ENCODE measurements at regions not wholly inside any gene's neighbourhood (a gene's known extent, or its start where the extent isn't known, plus 50 kb on each side); places are given as distances from the start of the nearest gene placed in this dataset.
"Not testable (repeated sequence)": the region's sequence is repeated elsewhere in the genome, so short reads cannot be mapped to it uniquely, and the experiment has no call there.

- DNase-seq (no peak), ATAC-seq (no peak)
- peaks cover 0 to 2% (median 0%) of the 10 kb centered on the region in 7 donors for H3K4me1 Mint-ChIP-seq
- H3K27ac Mint-ChIP-seq = peak overlapping the region in 1 of 9 donors; percentile 15
- H3K27me3 ChIP-seq (ENCODE audit: control insufficient read depth in 2 of 2, insufficient read depth in 2 of 2, low read length in 2 of 2) = no peaks in the 10 kb centered on the region
- H3K27me3 Mint-ChIP-seq = peaks cover 0 to 14% (median 0%) of the 10 kb centered on the region in 5 donors
- no peak overlapping the region for H3K27ac ChIP-seq (ENCODE audit: low read depth, low read length)
- H3K4me3 ChIP-seq (ENCODE audit: low read length) = no peak overlapping the region
- no peaks in the 10 kb centered on the region for H3K36me3 Mint-ChIP-seq
- H3K4me1 ChIP-seq (ENCODE audit: control insufficient read depth in 2 of 2, insufficient read depth in 2 of 2, low read length in 2 of 2) = no peaks in the 10 kb centered on the region
- ChIA-PET CTCF (no interaction called here), POLR2A (no interaction called here)
- no peak overlapping the region for H3K4me3 Mint-ChIP-seq
- H3K36me3 ChIP-seq (ENCODE audit: control insufficient read depth in 2 of 3, insufficient read depth in 3 of 3, low read length in 3 of 3) = no peaks in the 10 kb centered on the region
- no peaks in the 10 kb centered on the region for H3K9me3 ChIP-seq (ENCODE audit: control insufficient read depth in 2 of 3, low read length in 3 of 3)
- H3K9me3 Mint-ChIP-seq = peaks cover 0 to 8% (median 2%) of the 10 kb centered on the region in 11 donors
- intact Hi-C loops (cut with micrococcal nuclease) = no loop called here
Observed at GRCh38 chr2:239831861-239832489, 193.2 kb downstream of the NDUFA10 start.

GRCh38 chr2:239831001-239831731, 194.0 kb downstream of the NDUFA10 start:
- Mint-ChIP-seq H3K27ac (no peak overlapping the region), H3K4me3 (no peak overlapping the region), H3K9me3 (peaks cover 0 to 8% (median 0%) of the 10 kb centered on the region in 11 donors), H3K27me3 (peaks cover 0 to 12% (median 4%) of the 10 kb centered on the region in 5 donors), H3K36me3 (no peaks in the 10 kb centered on the region), H3K4me1 (peaks cover 0 to 2% (median 0%) of the 10 kb centered on the region in 7 donors)
- intact Hi-C loops (cut with micrococcal nuclease) = no loop called here
- Histone ChIP-seq H3K27ac (ENCODE audit: low read depth, low read length) (no peak overlapping the region), H3K4me3 (ENCODE audit: low read length) (no peak overlapping the region), H3K27me3 (ENCODE audit: control insufficient read depth in 2 of 2, insufficient read depth in 2 of 2, low read length in 2 of 2) (no peaks in the 10 kb centered on the region), H3K4me1 (ENCODE audit: control insufficient read depth in 2 of 2, insufficient read depth in 2 of 2, low read length in 2 of 2) (no peaks in the 10 kb centered on the region), H3K36me3 (ENCODE audit: control insufficient read depth in 2 of 3, insufficient read depth in 3 of 3, low read length in 3 of 3) (no peaks in the 10 kb centered on the region), H3K9me3 (ENCODE audit: control insufficient read depth in 2 of 3, low read length in 3 of 3) (no peaks in the 10 kb centered on the region)
- ATAC-seq (no peak), DNase-seq (peak in 2 of 9 donors; percentile 1 to 19)
- ChIA-PET POLR2A (no interaction called here), CTCF (no interaction called here)

- peaks cover 0 to 5% (median 0%) of the 10 kb centered on the region in 11 donors for H3K9me3 Mint-ChIP-seq
- DNase-seq = peak in 2 of 9 donors; percentile 3 to 12
Observed at GRCh38 chr2:239830121-239831000, 194.8 kb downstream of the NDUFA10 start.

GRCh38 chr2:239829326-239829725, 195.8 kb downstream of the NDUFA10 start:
- Histone ChIP-seq H3K36me3 (ENCODE audit: control insufficient read depth in 2 of 3, insufficient read depth in 3 of 3, low read length in 3 of 3) (no peaks in the 10 kb centered on the region), H3K9me3 (ENCODE audit: control insufficient read depth in 2 of 3, low read length in 3 of 3) (no peaks in the 10 kb centered on the region), H3K4me1 (ENCODE audit: control insufficient read depth in 2 of 2, insufficient read depth in 2 of 2, low read length in 2 of 2) (no peaks in the 10 kb centered on the region), H3K27me3 (ENCODE audit: control insufficient read depth in 2 of 2, insufficient read depth in 2 of 2, low read length in 2 of 2) (no peaks in the 10 kb centered on the region), H3K4me3 (ENCODE audit: low read length) (no peak overlapping the region), H3K27ac (ENCODE audit: low read depth, low read length) (no peak overlapping the region)
- ATAC-seq = no peak
- H3K36me3 Mint-ChIP-seq = no peaks in the 10 kb centered on the region
- peaks cover 0 to 16% (median 5%) of the 10 kb centered on the region in 5 donors for H3K27me3 Mint-ChIP-seq
- H3K4me3 Mint-ChIP-seq = no peak overlapping the region
- CTCF ChIA-PET = no interaction called here
- intact Hi-C loops (cut with micrococcal nuclease) = no loop called here
- H3K4me1 Mint-ChIP-seq = peaks cover 0 to under 1% (median 0%) of the 10 kb centered on the region in 7 donors
- DNase-seq = no peak
- no peak overlapping the region for H3K27ac Mint-ChIP-seq
- no peaks in the 10 kb centered on the region for H3K9me3 Mint-ChIP-seq
- POLR2A ChIA-PET = no interaction called here

More at GRCh38 chr2:239830121-239831000, 194.8 kb downstream of the NDUFA10 start:
- intact Hi-C loops (cut with micrococcal nuclease) = no loop called here
- Histone ChIP-seq H3K27ac (ENCODE audit: low read depth, low read length) (no peak overlapping the region), H3K27me3 (ENCODE audit: control insufficient read depth in 2 of 2, insufficient read depth in 2 of 2, low read length in 2 of 2) (no peaks in the 10 kb centered on the region), H3K36me3 (ENCODE audit: control insufficient read depth in 2 of 3, insufficient read depth in 3 of 3, low read length in 3 of 3) (no peaks in the 10 kb centered on the region), H3K9me3 (ENCODE audit: control insufficient read depth in 2 of 3, low read length in 3 of 3) (no peaks in the 10 kb centered on the region), H3K4me3 (ENCODE audit: low read length) (no peak overlapping the region), H3K4me1 (ENCODE audit: control insufficient read depth in 2 of 2, insufficient read depth in 2 of 2, low read length in 2 of 2) (no peaks in the 10 kb centered on the region)
- ATAC-seq = peak; percentile 20
- Mint-ChIP-seq H3K27me3 (peaks cover 0 to 12% (median 5%) of the 10 kb centered on the region in 5 donors), H3K36me3 (no peaks in the 10 kb centered on the region), H3K4me1 (no peaks in the 10 kb centered on the region), H3K27ac (no peak overlapping the region), H3K4me3 (no peak overlapping the region)
- ChIA-PET POLR2A (no interaction called here), CTCF (no interaction called here)

GRCh38 chr2:239828973-239829275, 196.2 kb downstream of the NDUFA10 start:
- CTCF ChIA-PET; H3K4me3 Mint-ChIP-seq; intact Hi-C loops (cut with micrococcal nuclease); H3K27ac ChIP-seq (ENCODE audit: low read depth, low read length); H3K9me3 Mint-ChIP-seq; H3K9me3 ChIP-seq (ENCODE audit: control insufficient read depth in 2 of 3, low read length in 3 of 3); H3K36me3 Mint-ChIP-seq; H3K36me3 ChIP-seq (ENCODE audit: control insufficient read depth in 2 of 3, insufficient read depth in 3 of 3, low read length in 3 of 3); POLR2A ChIA-PET; H3K4me3 ChIP-seq (ENCODE audit: low read length); H3K27ac Mint-ChIP-seq; ATAC-seq; H3K27me3 ChIP-seq (ENCODE audit: control insufficient read depth in 2 of 2, insufficient read depth in 2 of 2, low read length in 2 of 2); H3K4me1 ChIP-seq (ENCODE audit: control insufficient read depth in 2 of 2, insufficient read depth in 2 of 2, low read length in 2 of 2); DNase-seq; H3K4me1 Mint-ChIP-seq: not testable (repeated sequence)
- peaks cover 0 to 17% (median 5%) of the 10 kb centered on the region in 5 donors for H3K27me3 Mint-ChIP-seq

GRCh38 chr2:239828192-239828972, 196.8 kb downstream of the NDUFA10 start:
- ATAC-seq = no peak
- intact Hi-C loops (cut with micrococcal nuclease) = no loop called here

More at GRCh38 chr2:239828192-239828972, 196.8 kb downstream of the NDUFA10 start:
- no peak overlapping the region for H3K4me3 ChIP-seq (ENCODE audit: low read length)
- H3K9me3 ChIP-seq (ENCODE audit: control insufficient read depth in 2 of 3, low read length in 3 of 3) = no peaks in the 10 kb centered on the region
- ChIA-PET POLR2A (no interaction called here), CTCF (no interaction called here)
- Mint-ChIP-seq H3K36me3 (no peaks in the 10 kb centered on the region), H3K27me3 (peaks cover 0 to 17% (median 5%) of the 10 kb centered on the region in 5 donors), H3K9me3 (no peaks in the 10 kb centered on the region), H3K4me1 (peaks cover 0 to 2% (median 0%) of the 10 kb centered on the region in 7 donors), H3K4me3 (no peak overlapping the region), H3K27ac (no peak overlapping the region)
- peak in 2 of 9 donors; percentile 1 to 8 for DNase-seq
- no peak overlapping the region for H3K27ac ChIP-seq (ENCODE audit: low read depth, low read length)
- no peaks in the 10 kb centered on the region for H3K27me3 ChIP-seq (ENCODE audit: control insufficient read depth in 2 of 2, insufficient read depth in 2 of 2, low read length in 2 of 2)
- no peaks in the 10 kb centered on the region for H3K36me3 ChIP-seq (ENCODE audit: control insufficient read depth in 2 of 3, insufficient read depth in 3 of 3, low read length in 3 of 3)
- no peaks in the 10 kb centered on the region for H3K4me1 ChIP-seq (ENCODE audit: control insufficient read depth in 2 of 2, insufficient read depth in 2 of 2, low read length in 2 of 2)
